Right atrium auricular region (tissue), 2 donors: ENCODE measurements at regions not wholly inside any gene's neighbourhood (a gene's known extent, or its start where the extent isn't known, plus 50 kb on each side); places are given as distances from the start of the nearest gene placed in this dataset.

Experiments
- DNase-seq: peaks from one replicate; pipeline ENCODE4 v3.0.0-alpha.2; 2019; ENCODE audit warnings: low spot score
- H3K27ac ChIP-seq, 2 donors: fragments of 200-600 bp; sonication (generic); 1 replicate in 1 of 2; 2 replicates in 1 of 2; pipeline ENCODE4 v1.5.1; 2016 to 2019
- H3K27me3 ChIP-seq, 2 donors: fragments of 200-600 bp; sonication (generic); one replicate each; pipeline versions ENCODE4 v1.5.1 to v1.6.0; 2017 to 2019
- H3K36me3 ChIP-seq: fragments of 200-600 bp; sonication (generic); one replicate; pipeline ENCODE4 v1.5.1; 2016
- H3K4me1 ChIP-seq, 2 donors: fragments of 200-600 bp; sonication (generic); one replicate each; pipeline versions ENCODE4 v1.5.1 to v1.6.0; 2017 to 2019
- H3K4me3 ChIP-seq, 2 donors: fragments of 200-600 bp; sonication (generic); 1 replicate in 1 of 2; 2 replicates in 1 of 2; pipeline ENCODE4 v1.5.1; 2017 to 2019; ENCODE audit warnings: mild to moderate bottlenecking in 1 of 2, moderate library complexity in 1 of 2
- H3K9me3 ChIP-seq, 2 donors: fragments of 200-600 bp; sonication (generic); one replicate each; pipeline ENCODE4 v1.5.1; 2019
- CTCF ChIP-seq, 2 donors: fragments of 200-600 bp; sonication (generic); IDR thresholded peaks; one replicate each; pipeline ENCODE4 v1.5.1; 2019; ENCODE audit warnings: antibody characterized with exemption in 2 of 2

GRCh38 chr2:59463426-59463825 is 1090.0 kb downstream of the BCL11A start:
- Histone ChIP-seq H3K4me1 (no peaks in the 10 kb centered on the region), H3K27ac (no peak overlapping the region), H3K36me3 (no peaks in the 10 kb centered on the region), H3K27me3 (no peaks in the 10 kb centered on the region), H3K4me3 (no peak overlapping the region), H3K9me3 (no peaks in the 10 kb centered on the region)
- no peak for TF ChIP-seq CTCF (IDR thresholded peaks at IDR 0.05)
- DNase-seq: no peak

DNA sequence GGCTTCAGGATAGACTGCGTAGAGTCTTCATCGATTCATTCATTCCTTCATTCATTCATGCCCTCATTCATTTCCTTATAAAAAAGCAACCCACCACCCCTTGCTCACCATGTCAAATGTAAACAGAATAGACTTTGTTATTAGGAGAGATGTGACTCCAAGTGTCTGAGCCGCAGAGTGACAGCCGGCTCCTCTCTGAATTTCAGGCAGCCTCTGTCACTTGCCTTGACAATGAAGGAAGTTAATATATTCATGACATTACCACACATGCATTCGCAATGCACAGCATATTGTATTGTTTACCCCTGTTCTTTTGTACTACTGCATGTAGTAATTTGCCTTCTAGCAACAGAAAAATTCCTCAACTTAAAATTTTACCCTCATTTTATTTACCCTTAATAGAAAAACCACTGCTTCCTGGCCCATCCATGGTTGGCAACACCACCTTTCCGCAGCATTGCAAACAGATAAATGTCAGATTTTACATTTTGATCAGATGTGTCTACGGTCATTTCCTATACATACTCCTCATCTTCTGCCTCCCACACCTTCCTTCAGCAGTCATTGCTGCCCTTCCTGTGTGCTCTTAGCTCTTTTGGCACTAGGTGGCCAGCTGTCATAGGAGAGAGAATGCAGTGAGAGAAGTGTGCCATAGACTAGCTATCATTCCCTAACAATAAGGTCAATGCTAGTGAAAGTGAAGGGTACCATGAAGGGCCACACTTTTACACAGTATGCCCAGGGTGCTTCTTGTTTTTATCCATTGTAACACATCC is 1090.8 kb downstream of the BCL11A start:
- Histone ChIP-seq H3K27me3 (no peaks in the 10 kb centered on the region), H3K9me3 (no peaks in the 10 kb centered on the region), H3K4me3 (no peak overlapping the region), H3K4me1 (no peaks in the 10 kb centered on the region), H3K36me3 (no peaks in the 10 kb centered on the region), H3K27ac (no peak overlapping the region)
- no peak for DNase-seq
- no peak for TF ChIP-seq CTCF (IDR thresholded peaks at IDR 0.05)

- TF ChIP-seq CTCF (IDR thresholded peaks at IDR 0.05): no peak
- H3K27ac ChIP-seq: no peak overlapping the region
Measured at GRCh38 chr2:59461127-59461526, 1092.3 kb downstream of the BCL11A start.

DNA sequence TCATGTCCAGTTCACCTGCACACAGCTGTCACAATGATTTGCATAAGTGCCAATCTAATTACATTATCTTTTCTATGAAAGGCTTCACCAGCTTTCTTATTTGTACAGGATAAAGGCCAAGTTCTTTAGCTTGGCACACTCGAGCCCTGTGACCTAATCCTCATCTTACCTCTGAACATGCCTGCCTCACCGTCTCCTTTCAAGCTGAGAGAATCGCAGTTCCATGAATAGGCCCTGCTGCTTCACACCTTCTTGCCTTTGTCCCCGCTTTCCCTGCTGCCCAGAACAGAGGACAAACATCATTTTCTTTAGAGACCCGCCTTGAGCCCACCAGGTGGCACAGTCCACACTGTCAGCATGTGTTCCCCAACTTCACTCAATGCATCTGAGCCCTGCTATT is 1094.7 kb downstream of the BCL11A start:
- DNase-seq: no peak
- H3K4me1 ChIP-seq: no peaks in the 10 kb centered on the region
- no peaks in the 10 kb centered on the region for H3K27me3 ChIP-seq
- no peaks in the 10 kb centered on the region for H3K36me3 ChIP-seq
- TF ChIP-seq CTCF (IDR thresholded peaks at IDR 0.05): no peak
- no peak overlapping the region for H3K27ac ChIP-seq
- H3K9me3 ChIP-seq: no peaks in the 10 kb centered on the region
- no peak overlapping the region for H3K4me3 ChIP-seq

More at GRCh38 chr2:59461127-59461526, 1092.3 kb downstream of the BCL11A start:
- H3K36me3 ChIP-seq: no peaks in the 10 kb centered on the region
- no peaks in the 10 kb centered on the region for H3K9me3 ChIP-seq
- H3K27me3 ChIP-seq: no peaks in the 10 kb centered on the region
- no peaks in the 10 kb centered on the region for H3K4me1 ChIP-seq
- no peak overlapping the region for H3K4me3 ChIP-seq
- DNase-seq: no peak

GRCh38 chr2:59456285-59456684 is 1097.2 kb downstream of the BCL11A start:
- TF ChIP-seq CTCF (IDR thresholded peaks at IDR 0.05): no peak
- no peak overlapping the region for H3K4me3 ChIP-seq
- H3K27ac ChIP-seq: no peak overlapping the region
- no peaks in the 10 kb centered on the region for H3K27me3 ChIP-seq
- H3K9me3 ChIP-seq: no peaks in the 10 kb centered on the region
- no peak for DNase-seq
- H3K4me1 ChIP-seq: no peaks in the 10 kb centered on the region
- no peaks in the 10 kb centered on the region for H3K36me3 ChIP-seq

GRCh38 chr2:59449274-59449673 is 1104.2 kb downstream of the BCL11A start:
- Histone ChIP-seq H3K9me3 (no peaks in the 10 kb centered on the region), H3K27me3 (no peaks in the 10 kb centered on the region)
- no peak for TF ChIP-seq CTCF (IDR thresholded peaks at IDR 0.05)

More at GRCh38 chr2:59449274-59449673, 1104.2 kb downstream of the BCL11A start:
- H3K36me3 ChIP-seq: no peaks in the 10 kb centered on the region
- no peaks in the 10 kb centered on the region for H3K4me1 ChIP-seq
- DNase-seq: no peak
- no peak overlapping the region for H3K4me3 ChIP-seq
- no peak overlapping the region for H3K27ac ChIP-seq
